PC-9 (cell line): ENCODE measurements at regions not wholly inside any gene's neighbourhood (a gene's known extent, or its start where the extent isn't known, plus 50 kb on each side); places are given as distances from the start of the nearest gene placed in this dataset.

Experiments used
- BruUV-seq: library from RNA; stranded (reverse); fragments of 400-500 nt; replicated peaks from 2 replicates; lab custom pipeline; 2021; lab: Mats Ljungman, UMichigan
- CTCF ChIA-PET: fragments of 300-600 bp; sonication (Branson Sonifier 250); formaldehyde crosslinking; loops from one replicate; lab custom pipeline; 2022; ENCODE audit warnings: antibody characterized with exemption; lab: Charles Lee
- POLR2A ChIA-PET: fragments of 300-600 bp; sonication (Branson Sonifier 250); formaldehyde crosslinking; loops from one replicate; lab custom pipeline; 2022; ENCODE audit warnings: antibody characterized with exemption; ENCODE audit not compliant: unreplicated experiment; lab: Charles Lee
- DNase-seq, 2 experiments: peaks; one replicate each; pipeline versions ENCODE4 v3.0.0 to v3.0.0-alpha.2; 2015 to 2022; ENCODE audit warnings: mixed read lengths in 1 of 2
- H2AFZ ChIP-seq: fragments of 200-600 bp; sonication (generic); 2 replicates; pipeline ENCODE4 v1.8.1; 2017; ENCODE audit warnings: antibody characterized with exemption
- H3F3A ChIP-seq: fragments of 200-600 bp; sonication (generic); 2 replicates; pipeline ENCODE4 v1.8.1; 2017; ENCODE audit warnings: antibody characterized with exemption, mild to moderate bottlenecking, low read depth; ENCODE audit not compliant: insufficient read depth
- H3K27ac ChIP-seq: fragments of 200-600 bp; sonication (generic); 2 replicates; pipeline ENCODE4 v1.6.1; 2016; ENCODE audit warnings: mixed run types
- H3K27me3 ChIP-seq: fragments of 200-600 bp; sonication (generic); 2 replicates; pipeline ENCODE4 v1.6.1; 2016; ENCODE audit warnings: low read depth, mixed run types; ENCODE audit not compliant: insufficient read depth
- H3K36me3 ChIP-seq: fragments of 200-600 bp; sonication (generic); 2 replicates; pipeline ENCODE4 v1.6.1; 2016; ENCODE audit warnings: low read depth, mixed run types
- H3K4me1 ChIP-seq: fragments of 200-600 bp; sonication (generic); replicated peaks from 2 replicates; pipeline ENCODE4 v1.6.1; 2016; ENCODE audit warnings: mixed run types; ENCODE audit not compliant: insufficient read depth
- H3K4me2 ChIP-seq: fragments of 200-600 bp; sonication (generic); 2 replicates; pipeline ENCODE4 v1.6.1; 2017; ENCODE audit warnings: mixed run types
- H3K4me3 ChIP-seq: fragments of 200-600 bp; sonication (generic); 2 replicates; pipeline ENCODE4 v1.6.1; 2016; ENCODE audit warnings: mixed run types
- H3K79me2 ChIP-seq: fragments of 200-600 bp; sonication (generic); 2 replicates; pipeline ENCODE4 v1.6.1; 2017; ENCODE audit warnings: low read depth, mixed run types
- H3K9me2 ChIP-seq: fragments of 200-600 bp; sonication (generic); 2 replicates; pipeline ENCODE4 v1.8.1; 2017; ENCODE audit warnings: mild to moderate bottlenecking; ENCODE audit not compliant: insufficient read depth
- H3K9me3 ChIP-seq: fragments of 200-600 bp; sonication (generic); 2 replicates; pipeline ENCODE4 v1.8.1; 2016; ENCODE audit warnings: low read depth; ENCODE audit not compliant: insufficient read depth
- H4K20me1 ChIP-seq: fragments of 200-600 bp; sonication (generic); 2 replicates; pipeline ENCODE4 v1.8.1; 2017; ENCODE audit not compliant: insufficient read depth
- CTCF ChIP-seq: fragments of 200-600 bp; sonication (generic); conservative IDR thresholded peaks from 2 replicates; pipeline ENCODE4 v1.6.1; 2017; ENCODE audit warnings: mixed run types, antibody characterized with exemption, mild to moderate bottlenecking, moderate library complexity
- EZH2 ChIP-seq: fragments of 200-600 bp; sonication (generic); IDR thresholded peaks from 2 replicates; pipeline ENCODE4 v1.8.0; 2017; ENCODE audit warnings: antibody characterized with exemption, low read depth
- intact Hi-C: fragments of 100-400 bp; cut with micrococcal nuclease; formaldehyde crosslinking; loops from one replicate; pipeline ENCODE4 v1.10.0; 2022; ENCODE audit not compliant: unreplicated experiment

- H3K27me3 ChIP-seq, result 0 out of 2 replicates have a peak, but pooled peaks cover 4% of the 10 kb centered on the region
- H3K4me3 ChIP-seq, result no peak overlapping the region
- CTCF ChIA-PET, result no interaction called here
- DNase-seq, result no peak
- POLR2A ChIA-PET, result no interaction called here
- H3K79me2 ChIP-seq, result no peaks in the 10 kb centered on the region
- no peaks in the 10 kb centered on the region for H3K4me1 ChIP-seq
- no peak overlapping the region for H3K4me2 ChIP-seq
- no peaks in the 10 kb centered on the region for H3F3A ChIP-seq
- H3K36me3 ChIP-seq, result no peaks in the 10 kb centered on the region
- no peak overlapping the region for H3K27ac ChIP-seq
- H4K20me1 ChIP-seq, result no peaks in the 10 kb centered on the region
- TF ChIP-seq EZH2 (no peak), CTCF (no peak)
- intact Hi-C loops, result no loop called here
- BruUV-seq, result no TSS peak
- H3K9me3 ChIP-seq, result no peaks in the 10 kb centered on the region
- H2AFZ ChIP-seq, result no peak overlapping the region
- no peaks in the 10 kb centered on the region for H3K9me2 ChIP-seq
These were observed 149.1 kb downstream of the KLF12 start for GRCh38 chr13:73984949-73985691.

- H3K9me2 ChIP-seq, result no peaks in the 10 kb centered on the region
- H4K20me1 ChIP-seq, result no peaks in the 10 kb centered on the region
- no peak for TF ChIP-seq CTCF
- TF ChIP-seq EZH2, result no peak
- H3K9me3 ChIP-seq, result no peaks in the 10 kb centered on the region
- no peaks in the 10 kb centered on the region for H3K79me2 ChIP-seq
- ChIA-PET CTCF (no interaction called here), POLR2A (no interaction called here)
- H3K4me2 ChIP-seq, result no peak overlapping the region
- H3K4me3 ChIP-seq, result no peak overlapping the region
- no peak overlapping the region for H2AFZ ChIP-seq
- H3K27me3 ChIP-seq, result 0 out of 2 replicates have a peak, but pooled peaks cover 4% of the 10 kb centered on the region
- H3K36me3 ChIP-seq, result no peaks in the 10 kb centered on the region
- no TSS peak for BruUV-seq
- DNase-seq, result no peak
- no peaks in the 10 kb centered on the region for H3F3A ChIP-seq
- no peaks in the 10 kb centered on the region for H3K4me1 ChIP-seq
- H3K27ac ChIP-seq, result no peak overlapping the region
- intact Hi-C loops, result no loop called here
These were observed 150.0 kb downstream of the KLF12 start for GRCh38 chr13:73984201-73984600.

GRCh38 chr13:73983109-73983508 is 151.1 kb downstream of the KLF12 start:
- Histone ChIP-seq H3K9me2 (no peaks in the 10 kb centered on the region), H3K79me2 (no peaks in the 10 kb centered on the region), H4K20me1 (no peaks in the 10 kb centered on the region), H3K36me3 (no peaks in the 10 kb centered on the region), H3K4me2 (no peak overlapping the region), H3K27ac (no peak overlapping the region), H3K4me3 (no peak overlapping the region), H2AFZ (no peak overlapping the region), H3K27me3 (0 out of 2 replicates have a peak, but pooled peaks cover 4% of the 10 kb centered on the region), H3K4me1 (no peaks in the 10 kb centered on the region), H3K9me3 (no peaks in the 10 kb centered on the region), H3F3A (no peaks in the 10 kb centered on the region)
- no peak for DNase-seq
- ChIA-PET POLR2A (no interaction called here), CTCF (no interaction called here)
- intact Hi-C loops, result no loop called here
- BruUV-seq, result no TSS peak
- TF ChIP-seq EZH2, result no peak
- no peak for TF ChIP-seq CTCF
